Activated naive CD8-positive, alpha-beta T cell treated with anti-CD3 and anti-CD28 coated beads, Interleukin-2, amount 50 U/mL, for 24 hours (primary cell): ENCODE measurements at regions not wholly inside any gene's neighbourhood (a gene's known extent, or its start where the extent isn't known, plus 50 kb on each side); places are given as distances from the start of the nearest gene placed in this dataset.

Experiments used
- ATAC-seq: fragments of 150-1000 bp; cut with Tn5 transposase; one replicate; pipeline ENCODE4 v1.10.0; 2021
- DNase-seq: peaks from one replicate; pipeline ENCODE4 v3.0.0; 2021
- H3K27ac Mint-ChIP-seq: one replicate; pipeline ENCODE4 v1.8.0; 2021; ENCODE audit warnings: mild to moderate bottlenecking, mixed read lengths
- H3K27me3 Mint-ChIP-seq: one replicate; pipeline ENCODE4 v1.8.0; 2021; ENCODE audit warnings: mixed read lengths
- H3K36me3 Mint-ChIP-seq: one replicate; pipeline ENCODE4 v1.8.0; 2021; ENCODE audit warnings: low read depth, mixed read lengths
- H3K4me1 Mint-ChIP-seq: one replicate; pipeline ENCODE4 v1.8.0; 2021; ENCODE audit warnings: mixed read lengths
- H3K4me3 Mint-ChIP-seq: one replicate; pipeline ENCODE4 v1.8.0; 2021; ENCODE audit warnings: mild to moderate bottlenecking, moderate library complexity, mixed read lengths
- H3K9me3 Mint-ChIP-seq: one replicate; pipeline ENCODE4 v1.8.0; 2021; ENCODE audit warnings: mixed read lengths

- H3K27ac Mint-ChIP-seq: no peak overlapping the region
- no peaks in the 10 kb centered on the region for H3K4me1 Mint-ChIP-seq
- no peak overlapping the region for H3K4me3 Mint-ChIP-seq
- peaks cover 5% of the 10 kb centered on the region for H3K27me3 Mint-ChIP-seq
- DNase-seq (no peak), ATAC-seq (no peak)
- no peaks in the 10 kb centered on the region for H3K36me3 Mint-ChIP-seq
- peaks cover 4% of the 10 kb centered on the region for H3K9me3 Mint-ChIP-seq
These were observed 451.3 kb downstream of the NTRK3 start for GRCh38 chr15:87805117-87805820.

GRCh38 chr15:87804451-87804850 is 452.1 kb downstream of the NTRK3 start:
- no peak for ATAC-seq
- Mint-ChIP-seq H3K36me3 (no peaks in the 10 kb centered on the region), H3K9me3 (peaks cover 4% of the 10 kb centered on the region), H3K4me1 (no peaks in the 10 kb centered on the region), H3K4me3 (no peak overlapping the region), H3K27ac (no peak overlapping the region), H3K27me3 (peaks cover 5% of the 10 kb centered on the region)
- no peak for DNase-seq

GRCh38 chr15:87799838-87800237 is 456.7 kb downstream of the NTRK3 start:
- H3K36me3 Mint-ChIP-seq: no peaks in the 10 kb centered on the region
- H3K9me3 Mint-ChIP-seq: peaks cover 4% of the 10 kb centered on the region
- DNase-seq (no peak), ATAC-seq (no peak)
- H3K27me3 Mint-ChIP-seq: peaks cover 4% of the 10 kb centered on the region
- H3K27ac Mint-ChIP-seq: no peak overlapping the region
- H3K4me1 Mint-ChIP-seq: no peaks in the 10 kb centered on the region
- no peak overlapping the region for H3K4me3 Mint-ChIP-seq

- no peaks in the 10 kb centered on the region for H3K4me1 Mint-ChIP-seq
- no peaks in the 10 kb centered on the region for H3K36me3 Mint-ChIP-seq
- H3K9me3 Mint-ChIP-seq: peaks cover 4% of the 10 kb centered on the region
- H3K27ac Mint-ChIP-seq: no peak overlapping the region
- H3K4me3 Mint-ChIP-seq: no peak overlapping the region
- DNase-seq: no peak
- ATAC-seq: no peak
- peaks cover 1% of the 10 kb centered on the region for H3K27me3 Mint-ChIP-seq
These were observed 457.1 kb downstream of the NTRK3 start for GRCh38 chr15:87799428-87799827.

- Mint-ChIP-seq H3K9me3 (no peaks in the 10 kb centered on the region), H3K27ac (no peak overlapping the region)
- no peak for DNase-seq
These were observed 462.8 kb downstream of the NTRK3 start for GRCh38 chr15:87793725-87794124.

GRCh38 chr15:87792250-87793040 is 464.1 kb downstream of the NTRK3 start:
- Mint-ChIP-seq H3K36me3 (no peaks in the 10 kb centered on the region), H3K4me3 (no peak overlapping the region), H3K27ac (no peak overlapping the region), H3K9me3 (no peaks in the 10 kb centered on the region), H3K4me1 (no peaks in the 10 kb centered on the region), H3K27me3 (no peaks in the 10 kb centered on the region)
- DNase-seq: no peak
- ATAC-seq: no peak

More at GRCh38 chr15:87793725-87794124, 462.8 kb downstream of the NTRK3 start:
- no peaks in the 10 kb centered on the region for H3K4me1 Mint-ChIP-seq
- ATAC-seq: no peak
- H3K27me3 Mint-ChIP-seq: no peaks in the 10 kb centered on the region
- no peaks in the 10 kb centered on the region for H3K36me3 Mint-ChIP-seq
- no peak overlapping the region for H3K4me3 Mint-ChIP-seq

- no peak for ATAC-seq
- DNase-seq: no peak
- H3K36me3 Mint-ChIP-seq: no peaks in the 10 kb centered on the region
- no peak overlapping the region for H3K27ac Mint-ChIP-seq
- no peaks in the 10 kb centered on the region for H3K4me1 Mint-ChIP-seq
- no peaks in the 10 kb centered on the region for H3K27me3 Mint-ChIP-seq
- no peaks in the 10 kb centered on the region for H3K9me3 Mint-ChIP-seq
- no peak overlapping the region for H3K4me3 Mint-ChIP-seq
These were observed 474.4 kb downstream of the NTRK3 start for GRCh38 chr15:87781959-87782625.

- H3K4me1 Mint-ChIP-seq: no peaks in the 10 kb centered on the region
- no peaks in the 10 kb centered on the region for H3K27me3 Mint-ChIP-seq
- H3K4me3 Mint-ChIP-seq: no peak overlapping the region
- no peaks in the 10 kb centered on the region for H3K36me3 Mint-ChIP-seq
- no peaks in the 10 kb centered on the region for H3K9me3 Mint-ChIP-seq
- no peak overlapping the region for H3K27ac Mint-ChIP-seq
- no peak for ATAC-seq
- no peak for DNase-seq
These were observed 476.8 kb downstream of the NTRK3 start for GRCh38 chr15:87779746-87780145.

GRCh38 chr15:87778358-87778757 is 478.2 kb downstream of the NTRK3 start:
- H3K27ac Mint-ChIP-seq: no peak overlapping the region
- ATAC-seq: no peak

GRCh38 chr15:87777054-87777561 is 479.4 kb downstream of the NTRK3 start:
- H3K9me3 Mint-ChIP-seq: no peaks in the 10 kb centered on the region
- H3K36me3 Mint-ChIP-seq: no peaks in the 10 kb centered on the region
- peak; percentile 63 for ATAC-seq
- no peak overlapping the region for H3K27ac Mint-ChIP-seq
- DNase-seq: no peak
- H3K27me3 Mint-ChIP-seq: no peaks in the 10 kb centered on the region
- no peaks in the 10 kb centered on the region for H3K4me1 Mint-ChIP-seq
- no peak overlapping the region for H3K4me3 Mint-ChIP-seq

More at GRCh38 chr15:87778358-87778757, 478.2 kb downstream of the NTRK3 start:
- Mint-ChIP-seq H3K36me3 (no peaks in the 10 kb centered on the region), H3K4me3 (no peak overlapping the region), H3K4me1 (no peaks in the 10 kb centered on the region), H3K27me3 (no peaks in the 10 kb centered on the region), H3K9me3 (no peaks in the 10 kb centered on the region)
- DNase-seq: no peak

GRCh38 chr15:87767516-87767915 is 489.0 kb downstream of the NTRK3 start:
- Mint-ChIP-seq H3K27me3 (no peaks in the 10 kb centered on the region), H3K4me1 (no peaks in the 10 kb centered on the region), H3K36me3 (no peaks in the 10 kb centered on the region), H3K27ac (no peak overlapping the region), H3K4me3 (no peak overlapping the region), H3K9me3 (peaks cover 20% of the 10 kb centered on the region)
- ATAC-seq: no peak
- DNase-seq: no peak

GRCh38 chr15:87764461-87765240 is 491.9 kb downstream of the NTRK3 start:
- no peak for ATAC-seq
- no peak for DNase-seq
- Mint-ChIP-seq H3K4me1 (peaks cover 10% of the 10 kb centered on the region), H3K9me3 (peaks cover 13% of the 10 kb centered on the region), H3K36me3 (no peaks in the 10 kb centered on the region), H3K27me3 (no peaks in the 10 kb centered on the region), H3K4me3 (no peak overlapping the region), H3K27ac (no peak overlapping the region)

- peaks cover 10% of the 10 kb centered on the region for H3K4me1 Mint-ChIP-seq
- ATAC-seq (no peak), DNase-seq (no peak)
- no peak overlapping the region for H3K4me3 Mint-ChIP-seq
- H3K36me3 Mint-ChIP-seq: no peaks in the 10 kb centered on the region
- no peak overlapping the region for H3K27ac Mint-ChIP-seq
- H3K9me3 Mint-ChIP-seq: peaks cover 10% of the 10 kb centered on the region
- peaks cover under 1% of the 10 kb centered on the region for H3K27me3 Mint-ChIP-seq
These were observed 492.7 kb downstream of the NTRK3 start for GRCh38 chr15:87763837-87764236.
